HG02642 (cell line): ENCODE measurements at regions not wholly inside any gene's neighbourhood (a gene's known extent, or its start where the extent isn't known, plus 50 kb on each side); places are given as distances from the start of the nearest gene placed in this dataset.
A peak's percentile ranks its signal among the peaks of the same experiment; 100 is the strongest.
"Not testable (repeated sequence)": the region's sequence is repeated elsewhere in the genome, so short reads cannot be mapped to it uniquely, and the experiment has no call there.

Experiments used
- ATAC-seq: cut with Tn5 transposase; IDR thresholded peaks from one replicate; pipeline ENCODE4 v1.9.1; 2021; ENCODE audit warnings: mild to moderate bottlenecking; ENCODE audit not compliant: unreplicated experiment, poor library complexity

GRCh38 chr5:82723168-82723567 is 354.0 kb downstream of the TMEM167A start:
- no peak for ATAC-seq

GRCh38 chr5:82721087-82721410 is 356.1 kb downstream of the TMEM167A start:
- no peak for ATAC-seq

- ATAC-seq, result no peak
Measured at GRCh38 chr5:82720213-82721086, 356.7 kb downstream of the TMEM167A start.

GRCh38 chr5:82719368-82719767 is 357.8 kb downstream of the TMEM167A start:
- no peak for ATAC-seq

GRCh38 chr5:82717738-82718137 is 359.5 kb downstream of the TMEM167A start:
- no peak for ATAC-seq

GRCh38 chr5:82714732-82715131 is 362.5 kb downstream of the TMEM167A start:
- not testable (repeated sequence) for ATAC-seq

GRCh38 chr5:82713811-82714210 is 363.4 kb downstream of the TMEM167A start:
- no peak for ATAC-seq

GRCh38 chr5:82707741-82708140 is 369.5 kb downstream of the TMEM167A start:
- ATAC-seq, result no peak

- ATAC-seq, result no peak
Measured at GRCh38 chr5:82704381-82704780, 372.8 kb downstream of the TMEM167A start.

- ATAC-seq, result no peak
Measured at GRCh38 chr5:82702046-82702445, 375.1 kb downstream of the TMEM167A start.

GRCh38 chr5:82699737-82700136 is 377.5 kb downstream of the TMEM167A start:
- ATAC-seq, result no peak

GRCh38 chr5:82698026-82698425 is 379.2 kb downstream of the TMEM167A start:
- ATAC-seq, result no peak

GRCh38 chr5:82694711-82695285 is 382.4 kb downstream of the TMEM167A start:
- no peak for ATAC-seq

GRCh38 chr5:82692826-82693225 is 384.4 kb downstream of the TMEM167A start:
- no peak for ATAC-seq

- ATAC-seq, result no peak
Measured at GRCh38 chr5:82684659-82685058, 392.5 kb downstream of the TMEM167A start.

- ATAC-seq, result no peak
Measured at GRCh38 chr5:82684165-82684564, 393.0 kb downstream of the TMEM167A start.

GRCh38 chr5:82679660-82680059 is 397.5 kb downstream of the TMEM167A start:
- no peak for ATAC-seq

GRCh38 chr5:82676661-82677060 is 398.5 kb upstream of the RPS23 start:
- ATAC-seq, result peak; percentile 80

GRCh38 chr5:82674671-82675070 is 396.5 kb upstream of the RPS23 start:
- ATAC-seq, result no peak

- ATAC-seq, result no peak
Measured at GRCh38 chr5:82673057-82673809, 395.1 kb upstream of the RPS23 start.

- no peak for ATAC-seq
Measured at GRCh38 chr5:82670692-82671091, 392.5 kb upstream of the RPS23 start.
